Endothelial cell of umbilical vein (primary cell): ENCODE measurements at regions not wholly inside any gene's neighbourhood (a gene's known extent, or its start where the extent isn't known, plus 50 kb on each side); places are given as distances from the start of the nearest gene placed in this dataset.

Source experiments
- BruUV-seq: library from RNA; stranded (reverse); fragments of 400-500 nt; replicated peaks from 2 replicates; lab custom pipeline; 2021; lab: Mats Ljungman, UMichigan
- CTCF ChIA-PET: fragments of 300-600, 350-600 bp; sonication (Branson Sonifier 250); formaldehyde crosslinking; loops from one replicate; lab custom pipeline; 2021; ENCODE audit warnings: antibody characterized with exemption, inconsistent platforms; lab: Charles Lee
- POLR2A ChIA-PET: fragments of 300-600, 350-600 bp; sonication (Branson Sonifier 250); formaldehyde crosslinking; loops from one replicate; lab custom pipeline; 2021; ENCODE audit warnings: antibody characterized with exemption, inconsistent platforms; lab: Charles Lee
- DNase-seq: peaks from one replicate; pipeline ENCODE4 v3.0.0-alpha.2; 2011; ENCODE audit warnings: low read depth, low spot score
- FAIRE-seq: peaks from 2 replicates; lab custom pipeline; 2011; peaks lifted over from hg19 to GRCh38; lab: Jason Lieb, UNC
- H2AFZ ChIP-seq: 2 replicates; pipeline ENCODE4 v1.6.0; 2012; ENCODE audit warnings: low read depth, low read length, control low read depth, inconsistent platforms
- H3K27ac ChIP-seq: 2 replicates; pipeline ENCODE4 v1.5.1; 2011; ENCODE audit warnings: low read depth, mild to moderate bottlenecking, control low read depth, low read length, moderate library complexity; ENCODE audit not compliant: insufficient read depth
- H3K27me3 ChIP-seq, 2 experiments: 2 replicates each; pipeline versions ENCODE4 v1.6.0 to v1.6.1; 2011; ENCODE audit warnings: low read length in 2 of 2, mixed read lengths in 1 of 2; ENCODE audit not compliant: control insufficient read depth in 2 of 2, insufficient read depth in 2 of 2
- H3K36me3 ChIP-seq, 2 experiments: 2 replicates in 1 of 2; 3 replicates in 1 of 2; pipeline ENCODE4 v1.5.1; 2011; ENCODE audit warnings: low read length in 2 of 2, mild to moderate bottlenecking in 1 of 2, moderate library complexity in 1 of 2; ENCODE audit not compliant: control insufficient read depth in 2 of 2, insufficient read depth in 2 of 2; ENCODE audit errors: extremely low read depth in 1 of 2
- H3K4me1 ChIP-seq: 3 replicates; pipeline ENCODE4 v1.5.1; 2011; ENCODE audit warnings: mild to moderate bottlenecking, low read length; ENCODE audit not compliant: control insufficient read depth, insufficient read depth; ENCODE audit errors: extremely low read depth
- H3K4me2 ChIP-seq: 2 replicates; pipeline ENCODE4 v1.6.1; 2011; ENCODE audit warnings: low read length, control low read depth, mixed read lengths; ENCODE audit not compliant: insufficient read depth
- H3K4me3 ChIP-seq, 3 experiments: fragments of 200-600 bp in 1 of 3; sonication (generic), shearing (Covaris generic) in 1 of 3; replicated peaks in 1 of 3; 2 replicates each; pipeline ENCODE4 v1.5.1; 2011 to 2016; ENCODE audit warnings: control low read depth in 3 of 3, low read length in 3 of 3, mild to moderate bottlenecking in 2 of 3, inconsistent platforms in 1 of 3, low read depth in 1 of 3, moderate library complexity in 1 of 3; ENCODE audit not compliant: insufficient read depth in 1 of 3
- H3K79me2 ChIP-seq: 2 replicates; pipeline ENCODE4 v1.6.0; 2012; ENCODE audit warnings: low read length, inconsistent platforms; ENCODE audit not compliant: control insufficient read depth, insufficient read depth
- H3K9ac ChIP-seq: replicated peaks from 2 replicates; pipeline ENCODE3; 2011; ENCODE audit warnings: low read length, control low read depth; ENCODE audit not compliant: insufficient read depth; ENCODE audit errors: extremely low read depth
- H3K9me1 ChIP-seq: replicated peaks from 3 replicates; pipeline ENCODE4 v1.6.0; 2011; ENCODE audit warnings: mild to moderate bottlenecking, low read length; ENCODE audit not compliant: control insufficient read depth, insufficient read depth; ENCODE audit errors: extremely low read depth
- H3K9me3 ChIP-seq: replicated peaks from 2 replicates; pipeline ENCODE4 v1.5.1; 2012; ENCODE audit warnings: low read length, inconsistent platforms; ENCODE audit not compliant: control insufficient read depth, insufficient read depth
- H4K20me1 ChIP-seq: replicated peaks from 2 replicates; pipeline ENCODE3; 2011; ENCODE audit warnings: mild to moderate bottlenecking, low read length; ENCODE audit not compliant: control insufficient read depth, insufficient read depth; ENCODE audit errors: extremely low read depth
- EZH2 ChIP-seq: IDR thresholded peaks from 2 replicates; pipeline ENCODE4 v1.6.1; 2012; ENCODE audit warnings: borderline replicate concordance, low read depth, mild to moderate bottlenecking, moderate library complexity, low read length, inconsistent platforms; ENCODE audit not compliant: severe bottlenecking
- FOS ChIP-seq: IDR thresholded peaks from 2 replicates; pipeline ENCODE4 v1.6.1; 2011; ENCODE audit warnings: mild to moderate bottlenecking, low read length, moderate library complexity, borderline replicate concordance; ENCODE audit not compliant: insufficient read depth
- MYC ChIP-seq: IDR thresholded peaks from one replicate; pipeline ENCODE4 v1.6.1; 2011; ENCODE audit warnings: mild to moderate bottlenecking, low read depth, low read length
- POLR2A ChIP-seq: IDR thresholded peaks from 2 replicates; pipeline ENCODE4 v1.6.1; 2012; ENCODE audit warnings: low read depth, mild to moderate bottlenecking, control low read depth, low read length
- POLR2AphosphoS5 ChIP-seq: IDR thresholded peaks from 2 replicates; pipeline ENCODE4 v1.6.1; 2012; ENCODE audit warnings: low read depth, mild to moderate bottlenecking, control low read depth, low read length, moderate library complexity; ENCODE audit not compliant: insufficient read depth
- dilution Hi-C: fragments of 300-500 bp; cut with MboI; formaldehyde crosslinking; loops from one replicate; pipeline ENCODE4 v1.15.0; 2019; ENCODE audit warnings: low sequenced_read_pairs; ENCODE audit not compliant: extremely low pct_ligation_motif_present
- intact Hi-C: fragments of 100-400 bp; cut with micrococcal nuclease; formaldehyde crosslinking; loops from one replicate; pipeline ENCODE4 v1.10.0; 2022
- TF ChIP-seq, protein P1 (sequence below), 2 donors: IDR thresholded peaks; 1 replicate in 1 of 2; 2 replicates in 1 of 2; pipeline ENCODE4 v1.5.1; 2011; ENCODE audit warnings: low read length in 2 of 2, mild to moderate bottlenecking in 2 of 2, moderate library complexity in 2 of 2, control low read depth in 1 of 2, inconsistent platforms in 1 of 2, low read depth in 1 of 2; ENCODE audit not compliant: insufficient read depth in 1 of 2; ENCODE audit errors: extremely low read depth in 1 of 2

GRCh38 chr14:22046063-22046462, 372.4 kb upstream of the OR4E1 start:
- Histone ChIP-seq H4K20me1 (no peaks in the 10 kb centered on the region), H3K27ac (no peak overlapping the region), H3K4me2 (no peak overlapping the region), H3K9me3 (no peaks in the 10 kb centered on the region), H3K36me3 (no peaks in the 10 kb centered on the region), H3K9ac (no peak overlapping the region), H2AFZ (no peak overlapping the region), H3K4me1 (no peaks in the 10 kb centered on the region), H3K79me2 (no peaks in the 10 kb centered on the region), H3K27me3 (peaks cover 3 to 17% of the 10 kb centered on the region in 2 experiments), H3K9me1 (no peaks in the 10 kb centered on the region), H3K4me3 (no peak overlapping the region)
- intact Hi-C loops: no loop called here
- DNase-seq: no peak
- POLR2A ChIA-PET: no interaction called here
- dilution Hi-C loops: no loop called here
- no TSS peak for BruUV-seq
- TF ChIP-seq MYC (no peak), POLR2A (no peak), POLR2AphosphoS5 (no peak), FOS (no peak)
- no peak for FAIRE-seq
- CTCF ChIA-PET: interaction anchor here (1.1 to 2.4 kb wide), 8 partner anchors 22 to 194 kb away, joined by 3 to 14 read pairs (median 4); no protein-coding TSS in a partner anchor

GRCh38 chr14:22044193-22044592, 370.6 kb upstream of the OR4E1 start:
- H3K36me3 ChIP-seq: no peaks in the 10 kb centered on the region
- intact Hi-C loops (no loop called here), dilution Hi-C loops (no loop called here)
- no peak overlapping the region for H3K4me2 ChIP-seq
- no peak for FAIRE-seq
- H3K9ac ChIP-seq: no peak overlapping the region
- H3K27ac ChIP-seq: no peak overlapping the region
- H4K20me1 ChIP-seq: no peaks in the 10 kb centered on the region
- no peak overlapping the region for H3K4me3 ChIP-seq
- H3K27me3 ChIP-seq: peaks cover 3 to 11% of the 10 kb centered on the region in 2 experiments
- no peak for DNase-seq
- ChIA-PET POLR2A (no interaction called here), CTCF (no interaction called here)
- no peaks in the 10 kb centered on the region for H3K9me1 ChIP-seq
- no peaks in the 10 kb centered on the region for H3K4me1 ChIP-seq
- no peaks in the 10 kb centered on the region for H3K9me3 ChIP-seq
- BruUV-seq: no TSS peak
- H2AFZ ChIP-seq: no peak overlapping the region
- TF ChIP-seq FOS (no peak), MYC (no peak), POLR2A (no peak), EZH2 (no peak), POLR2AphosphoS5 (no peak)
- TF ChIP-seq, protein P1, sequence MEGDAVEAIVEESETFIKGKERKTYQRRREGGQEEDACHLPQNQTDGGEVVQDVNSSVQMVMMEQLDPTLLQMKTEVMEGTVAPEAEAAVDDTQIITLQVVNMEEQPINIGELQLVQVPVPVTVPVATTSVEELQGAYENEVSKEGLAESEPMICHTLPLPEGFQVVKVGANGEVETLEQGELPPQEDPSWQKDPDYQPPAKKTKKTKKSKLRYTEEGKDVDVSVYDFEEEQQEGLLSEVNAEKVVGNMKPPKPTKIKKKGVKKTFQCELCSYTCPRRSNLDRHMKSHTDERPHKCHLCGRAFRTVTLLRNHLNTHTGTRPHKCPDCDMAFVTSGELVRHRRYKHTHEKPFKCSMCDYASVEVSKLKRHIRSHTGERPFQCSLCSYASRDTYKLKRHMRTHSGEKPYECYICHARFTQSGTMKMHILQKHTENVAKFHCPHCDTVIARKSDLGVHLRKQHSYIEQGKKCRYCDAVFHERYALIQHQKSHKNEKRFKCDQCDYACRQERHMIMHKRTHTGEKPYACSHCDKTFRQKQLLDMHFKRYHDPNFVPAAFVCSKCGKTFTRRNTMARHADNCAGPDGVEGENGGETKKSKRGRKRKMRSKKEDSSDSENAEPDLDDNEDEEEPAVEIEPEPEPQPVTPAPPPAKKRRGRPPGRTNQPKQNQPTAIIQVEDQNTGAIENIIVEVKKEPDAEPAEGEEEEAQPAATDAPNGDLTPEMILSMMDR (IDR thresholded peaks at IDR 0.05; ENCODE audit: extremely low read depth in 1 of 2, insufficient read depth in 1 of 2, low read depth in 1 of 2, low read length in 2 of 2): no peak
- H3K79me2 ChIP-seq: no peaks in the 10 kb centered on the region
